Activated CD8-positive, alpha-beta memory T cell treated with anti-CD3 and anti-CD28 coated beads for 24 hours (primary cell): ENCODE measurements at regions not wholly inside any gene's neighbourhood (a gene's known extent, or its start where the extent isn't known, plus 50 kb on each side); places are given as distances from the start of the nearest gene placed in this dataset.
"Not testable (repeated sequence)": the region's sequence is repeated elsewhere in the genome, so short reads cannot be mapped to it uniquely, and the experiment has no call there.

Source experiments
- DNase-seq: peaks from one replicate; pipeline ENCODE4 v3.0.0-alpha.2; 2020

DNA sequence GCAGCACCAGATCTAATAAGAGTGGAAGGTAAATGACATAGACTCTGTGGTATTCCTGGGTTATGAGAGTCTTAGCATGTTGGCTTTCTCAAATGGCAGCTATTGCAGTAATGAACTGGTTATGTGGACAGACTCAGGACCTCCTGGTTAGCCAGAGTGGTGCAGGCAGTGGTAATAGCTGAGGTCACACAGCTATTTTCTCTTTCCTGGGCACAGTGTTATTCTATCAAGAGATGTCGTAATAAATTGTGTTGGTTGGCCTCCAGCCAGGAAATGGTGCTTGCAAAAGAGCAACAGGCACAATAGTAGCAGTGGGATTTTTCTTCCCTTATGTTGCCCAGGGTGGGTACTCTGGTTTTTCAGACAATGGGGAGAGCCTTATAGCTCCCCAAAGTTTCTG, 279.2 kb upstream of the FGF16 start:
- DNase-seq: no peak

DNA sequence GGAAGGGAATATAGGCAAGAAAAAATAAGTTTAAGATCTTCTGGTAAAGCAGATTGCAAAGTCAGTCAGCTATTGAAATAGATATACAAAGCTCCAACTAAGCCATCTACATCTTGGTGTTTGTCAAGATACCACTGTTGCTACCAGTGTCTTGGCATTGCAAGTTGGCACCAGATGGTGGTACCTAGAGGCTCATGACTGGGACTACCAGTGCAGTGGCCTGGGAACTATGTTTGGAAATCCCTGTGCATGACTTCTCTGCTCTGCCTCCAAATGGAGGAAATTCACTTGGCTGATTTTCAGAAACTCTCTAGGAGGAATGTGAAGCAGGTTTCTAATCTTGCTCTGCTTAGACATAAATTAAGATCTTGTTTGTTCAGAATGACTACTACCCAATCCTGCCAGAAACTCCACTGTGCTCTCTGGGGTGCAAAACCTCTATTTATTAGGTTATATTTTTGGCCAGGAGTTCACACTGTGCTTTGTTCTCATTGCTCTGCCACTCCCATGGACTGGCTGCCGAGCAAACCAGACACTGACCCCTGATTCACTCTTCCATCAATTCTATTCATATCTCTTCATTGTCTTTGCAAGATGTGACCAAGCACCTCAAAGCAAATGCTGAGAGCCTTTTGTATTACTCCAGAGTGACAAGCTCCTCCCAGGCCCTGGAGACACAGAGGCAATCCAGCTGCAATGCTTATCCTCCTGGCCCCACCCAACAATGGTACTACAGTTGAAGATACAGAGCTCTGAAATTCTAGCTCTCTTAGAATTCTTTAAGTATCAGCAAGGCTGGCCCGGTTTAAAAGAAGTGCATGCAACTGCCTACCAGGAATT, 272.3 kb upstream of the FGF16 start:
- no peak for DNase-seq

DNA sequence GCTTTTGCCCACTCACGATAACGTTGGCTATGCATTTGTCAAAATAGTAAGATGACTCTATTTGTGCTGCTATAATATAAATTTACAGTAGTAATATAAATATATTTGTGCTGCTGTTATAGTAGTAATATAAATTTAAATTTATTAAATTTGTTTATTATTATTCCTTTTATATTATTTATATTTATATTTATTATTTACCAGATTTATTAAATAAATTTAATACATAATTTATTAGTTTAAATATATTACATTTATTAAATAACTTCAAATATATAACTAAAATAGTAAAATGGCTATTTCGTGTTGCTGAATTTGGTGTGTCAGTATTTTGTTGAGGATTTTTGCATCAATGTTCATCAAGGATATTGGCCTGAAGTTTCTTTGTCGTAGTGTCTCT, 246.5 kb upstream of the FGF16 start:
- no peak for DNase-seq

DNA sequence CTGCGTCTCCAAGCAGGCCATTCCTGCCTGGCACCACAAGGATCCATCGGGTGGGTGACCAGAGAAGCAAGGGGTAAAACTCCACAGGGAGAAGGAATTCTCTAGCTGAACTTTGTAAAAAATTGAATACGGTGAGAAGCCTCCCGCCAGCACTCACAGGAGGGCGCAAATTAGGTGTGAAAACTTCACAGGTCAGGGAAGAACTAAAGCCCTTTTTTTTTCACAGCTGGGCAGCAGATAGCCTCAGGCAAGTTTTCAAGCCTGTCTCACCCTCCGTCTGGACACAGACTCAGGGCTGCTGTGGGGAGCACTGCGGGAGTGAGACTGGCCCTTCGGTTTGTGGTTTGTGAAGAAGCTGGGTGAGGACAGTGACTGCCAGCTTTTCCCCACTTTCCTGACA, 224.1 kb upstream of the FGF16 start:
- no peak for DNase-seq

DNA sequence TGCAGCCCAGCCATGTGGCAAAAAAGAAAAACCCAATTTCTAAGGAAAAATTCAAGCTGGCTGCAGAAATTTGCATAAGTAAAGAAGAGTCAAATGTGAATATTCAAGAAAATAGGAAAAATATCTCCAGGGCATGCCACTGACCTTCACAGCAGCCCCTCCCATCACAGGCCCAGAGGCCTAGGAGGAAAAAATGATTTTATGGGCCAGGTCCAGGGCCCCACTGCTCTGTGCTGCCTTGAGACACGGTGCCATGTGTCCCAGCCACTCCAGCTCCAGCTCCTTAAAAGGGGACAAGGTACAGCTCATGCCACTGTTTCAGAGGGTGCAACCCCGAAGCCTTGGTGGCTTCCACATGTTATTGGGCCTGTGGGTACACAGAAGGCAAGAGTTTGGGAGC, 182.7 kb upstream of the FGF16 start:
- DNase-seq: no peak

DNA sequence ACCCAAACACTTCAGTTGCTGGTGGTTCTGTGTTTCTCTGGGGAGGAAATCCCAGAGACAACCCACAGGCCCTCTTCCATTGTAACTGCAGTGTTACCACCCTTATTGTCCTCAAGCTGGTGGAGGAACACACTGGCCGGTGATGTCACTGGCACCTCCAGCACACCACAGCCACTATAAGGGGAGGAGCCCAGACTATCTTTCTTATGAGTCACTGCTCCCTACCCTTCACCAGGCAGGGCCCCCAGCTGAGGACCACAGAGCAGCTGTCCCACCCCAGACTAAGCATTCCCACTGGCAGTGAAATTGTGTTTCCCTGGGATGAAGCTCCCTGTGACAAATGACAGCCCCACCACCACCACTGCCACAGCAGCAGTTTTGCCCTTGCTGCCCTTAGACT, 171.8 kb upstream of the FGF16 start:
- DNase-seq: no peak

DNA sequence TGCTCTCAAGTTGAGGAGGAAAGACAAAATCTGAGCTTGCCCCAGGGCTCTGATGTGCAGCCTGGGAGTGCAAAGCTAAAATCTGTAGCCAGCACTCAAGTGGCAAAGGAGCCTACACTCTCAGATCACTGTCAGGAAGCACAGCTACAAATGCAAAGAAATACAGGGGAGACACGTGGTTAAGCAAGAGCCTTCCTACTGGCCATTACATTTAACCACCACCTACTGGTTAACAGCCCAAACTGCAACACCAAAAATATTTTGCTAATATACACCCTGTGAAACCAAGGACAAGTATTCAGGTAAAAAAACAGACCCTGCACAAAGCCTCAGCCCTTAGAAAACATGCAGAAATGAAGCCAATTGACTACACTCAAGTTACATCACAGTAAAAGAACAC, 170.4 kb upstream of the FGF16 start:
- no peak for DNase-seq

DNA sequence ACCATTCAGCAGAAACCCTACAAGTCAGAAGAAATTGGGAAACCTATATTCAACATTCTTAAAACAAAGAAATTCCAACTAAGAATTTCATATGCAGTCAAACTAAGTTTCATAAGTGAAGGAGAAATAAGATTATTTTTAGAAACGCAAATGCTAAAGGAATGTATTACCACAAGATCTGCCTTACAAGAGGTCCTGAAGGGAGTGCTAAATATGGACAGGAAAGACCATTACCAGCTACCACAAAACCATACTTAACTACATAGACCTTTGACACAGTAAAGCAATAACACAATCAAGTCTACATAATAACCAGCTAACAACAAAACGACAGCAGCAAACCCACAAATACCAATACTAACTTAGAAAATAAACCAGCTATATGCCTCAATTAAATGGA, 169.3 kb upstream of the FGF16 start:
- DNase-seq: no peak

DNA sequence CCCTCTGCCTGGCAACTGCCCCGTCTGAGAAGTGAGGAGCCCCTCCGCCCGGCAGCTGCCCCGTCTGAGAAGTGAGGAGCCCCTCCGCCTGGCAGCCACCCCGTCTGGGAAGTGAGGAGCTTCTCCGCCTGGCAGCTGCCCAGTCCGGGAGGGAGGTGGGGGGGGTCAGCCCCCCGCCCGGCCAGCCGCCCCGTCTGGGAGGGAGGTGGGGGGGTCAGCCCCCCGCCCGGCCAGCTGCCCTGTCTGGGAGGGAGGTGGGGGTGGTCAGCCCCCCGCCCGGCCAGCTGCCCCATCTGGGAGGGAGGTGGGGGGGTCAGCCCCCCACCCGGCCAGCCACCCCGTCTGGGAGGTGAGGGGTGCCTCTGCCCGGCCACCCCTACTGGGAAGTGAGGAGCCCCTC, 167.8 kb upstream of the FGF16 start:
- DNase-seq: not testable (repeated sequence)

DNA sequence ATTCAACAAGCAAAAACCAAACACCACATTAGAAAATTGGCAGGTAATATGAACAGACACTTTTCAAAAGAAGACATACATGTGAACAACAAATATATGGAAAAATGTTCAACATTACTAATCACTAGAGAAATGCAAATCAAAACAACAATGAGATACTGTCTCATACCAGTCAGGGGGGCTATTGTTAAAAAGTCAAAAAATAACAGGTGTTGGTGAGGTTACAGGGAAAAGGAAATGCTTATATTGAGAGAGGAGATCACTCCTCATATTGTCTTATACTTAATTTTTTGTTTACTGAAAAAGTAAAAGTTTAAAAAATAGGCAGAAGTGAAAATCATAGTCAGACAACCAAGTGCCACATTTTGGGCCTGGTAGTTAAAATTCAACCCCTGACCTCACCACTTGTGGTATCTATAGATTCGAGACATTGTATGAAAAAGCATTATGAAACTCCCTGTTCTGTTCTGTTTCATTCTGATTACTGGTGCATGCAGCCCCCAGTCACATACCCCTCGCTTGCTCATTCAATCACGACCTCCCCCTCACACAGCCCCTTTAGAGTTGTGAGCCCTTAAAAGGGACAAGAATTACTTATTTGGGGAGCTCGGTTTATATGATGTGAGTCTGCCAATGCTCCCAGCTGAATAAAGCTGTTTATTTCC, 153.7 kb upstream of the FGF16 start:
- no peak for DNase-seq

DNA sequence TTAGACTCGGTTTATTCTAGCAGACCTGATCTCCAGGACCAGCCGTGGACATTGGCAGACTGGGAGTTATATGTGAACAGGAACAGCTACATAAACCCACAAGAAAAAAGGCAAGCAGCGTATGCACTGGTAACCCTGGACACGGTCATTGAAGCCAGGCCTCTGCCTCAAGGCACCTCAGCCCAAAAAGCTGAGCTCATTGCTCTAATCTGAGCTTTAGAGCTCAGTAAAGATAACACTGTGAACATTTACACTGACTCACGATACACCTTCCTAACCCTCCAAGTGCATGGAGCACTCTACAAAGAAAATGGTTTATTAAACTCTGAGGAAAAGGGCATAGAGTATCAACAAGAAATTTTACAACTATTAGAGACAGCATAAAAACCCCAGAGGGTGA, 148.9 kb upstream of the FGF16 start:
- no peak for DNase-seq

DNA sequence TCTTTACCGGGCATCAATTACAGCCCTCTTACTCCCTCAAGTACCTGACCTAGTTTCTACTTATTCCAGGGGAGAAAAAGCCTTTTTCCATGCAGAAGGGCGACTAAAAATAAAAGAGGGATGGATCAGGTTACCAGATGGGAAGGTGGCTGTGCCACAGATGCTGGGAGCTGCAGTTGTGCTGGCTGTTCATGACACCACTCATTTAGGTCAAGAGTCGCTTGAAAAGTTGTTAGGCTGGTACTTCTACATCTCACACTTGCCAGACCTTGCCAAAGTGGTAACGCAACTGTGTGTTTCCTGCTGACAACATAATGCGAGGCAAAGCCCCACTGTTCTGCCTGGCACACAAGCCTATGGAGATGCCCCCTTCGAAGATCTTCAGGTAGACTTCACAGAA, 148.4 kb upstream of the FGF16 start:
- no peak for DNase-seq

DNA sequence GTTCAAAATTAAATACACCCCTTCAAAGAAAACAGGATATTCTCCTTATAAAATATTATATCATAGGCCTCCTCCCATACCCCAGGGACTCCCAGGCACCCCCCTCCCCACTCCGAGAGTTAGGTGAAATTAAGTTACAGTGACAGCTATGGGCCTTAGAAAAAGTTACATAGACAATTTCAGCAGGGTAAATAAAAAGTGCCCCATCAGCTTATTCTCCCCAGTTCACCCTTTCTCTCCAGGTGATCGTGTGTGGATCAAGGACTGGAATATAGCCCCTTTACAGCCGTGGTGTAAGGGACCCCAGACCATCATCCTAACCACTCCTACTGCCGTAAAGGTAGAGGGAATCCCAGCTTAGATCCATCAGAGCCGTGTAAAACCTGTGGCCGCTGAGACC, 147.6 kb upstream of the FGF16 start:
- DNase-seq: no peak

DNA sequence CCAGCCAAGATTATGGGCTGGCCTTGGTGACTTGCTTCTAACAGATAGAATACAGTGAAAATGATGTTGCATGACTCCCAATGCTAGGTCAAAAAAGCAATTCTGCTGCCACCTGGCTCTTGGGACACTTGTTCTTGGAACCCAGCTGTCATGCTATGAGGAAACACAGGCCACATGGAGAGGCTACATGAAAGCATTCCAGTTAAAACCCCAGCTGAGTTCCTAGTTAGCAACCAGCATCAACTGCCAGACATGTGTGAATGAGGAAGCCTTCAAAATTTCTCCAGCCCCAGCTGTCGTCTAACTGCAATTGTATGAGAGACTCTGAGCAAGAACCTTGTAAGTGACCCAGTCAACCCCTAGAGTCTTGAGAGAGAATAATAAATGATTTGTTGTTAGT, 105.2 kb upstream of the FGF16 start:
- no peak for DNase-seq

DNA sequence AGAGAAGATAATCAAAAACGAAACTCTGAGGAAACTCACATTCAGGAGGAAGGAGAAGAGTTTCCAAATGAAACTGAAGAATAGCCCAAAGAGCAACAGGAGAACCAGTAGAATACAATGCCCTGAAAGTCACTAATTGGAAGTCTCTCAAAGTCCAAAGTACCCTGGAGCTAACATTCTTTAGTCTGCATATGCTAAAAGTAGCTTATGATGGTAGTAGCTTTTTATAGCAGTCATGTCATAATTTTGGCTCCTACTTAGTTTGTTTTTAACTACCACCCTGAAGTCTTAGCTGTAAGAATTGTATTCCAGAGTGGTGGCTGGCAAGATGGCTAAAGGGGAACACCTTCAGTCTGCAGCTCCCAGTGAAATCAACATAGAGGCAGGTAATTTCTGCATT, 100.3 kb upstream of the FGF16 start:
- no peak for DNase-seq

DNA sequence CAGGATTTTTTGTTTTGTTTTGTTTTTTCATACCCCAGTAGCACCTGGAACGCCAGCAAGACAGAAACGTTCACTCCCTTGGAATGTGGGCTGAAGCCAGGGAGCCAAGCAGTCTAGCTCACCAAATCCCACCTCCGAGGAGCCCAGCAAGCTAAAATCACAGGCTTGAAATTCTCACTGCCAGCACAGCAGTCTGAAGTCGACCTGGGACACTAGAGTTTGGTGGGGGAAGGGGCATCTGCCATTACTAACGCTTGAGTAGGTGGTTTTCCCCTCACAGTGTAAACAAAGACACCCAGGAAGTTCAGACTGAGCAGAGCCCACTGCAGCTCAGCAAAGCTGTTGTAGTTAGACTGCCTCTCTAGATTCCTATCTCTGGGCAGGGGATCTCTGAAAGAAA, 99.6 kb upstream of the FGF16 start:
- no peak for DNase-seq

DNA sequence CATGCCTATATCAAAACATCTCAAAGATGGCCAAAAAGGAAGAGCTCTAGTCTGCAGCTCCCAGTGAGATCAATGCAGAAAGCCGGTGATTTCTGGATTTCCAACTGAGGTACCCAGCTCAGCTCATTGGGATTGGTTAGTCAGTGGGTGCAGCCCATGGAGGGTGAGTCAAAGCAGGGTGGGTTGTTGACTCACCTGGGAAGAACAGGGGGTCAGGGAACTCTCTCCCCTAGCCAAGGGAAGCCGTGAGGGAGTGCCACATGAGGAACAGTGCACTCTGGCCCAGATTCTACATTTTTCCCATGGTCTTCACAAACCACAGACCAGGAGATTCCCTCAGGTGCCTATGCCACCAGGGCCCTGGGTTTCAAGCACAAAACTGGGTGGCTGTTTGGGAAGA, 57.3 kb upstream of the FGF16 start:
- DNase-seq: no peak

DNA sequence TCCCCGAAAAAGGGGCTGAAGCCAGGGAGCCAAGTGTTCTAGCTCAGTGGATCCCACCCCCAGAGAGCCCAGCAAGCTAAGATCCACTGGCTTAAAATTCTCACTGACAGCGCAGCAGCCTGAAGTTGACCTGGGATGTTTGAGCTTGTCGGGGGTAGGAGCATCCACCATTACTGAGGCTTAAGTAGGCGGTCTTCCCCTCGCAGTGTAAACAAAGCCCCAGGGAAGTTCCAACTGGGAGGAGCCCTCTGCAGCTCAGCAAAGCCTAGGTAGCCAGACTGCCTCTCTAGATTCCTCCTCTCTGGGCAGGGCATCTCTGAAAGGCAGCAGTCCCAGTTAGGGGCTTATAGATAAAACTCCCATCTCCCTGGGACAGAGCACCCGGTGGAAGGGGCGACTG, 56.8 kb upstream of the FGF16 start:
- DNase-seq: not testable (repeated sequence)

DNA sequence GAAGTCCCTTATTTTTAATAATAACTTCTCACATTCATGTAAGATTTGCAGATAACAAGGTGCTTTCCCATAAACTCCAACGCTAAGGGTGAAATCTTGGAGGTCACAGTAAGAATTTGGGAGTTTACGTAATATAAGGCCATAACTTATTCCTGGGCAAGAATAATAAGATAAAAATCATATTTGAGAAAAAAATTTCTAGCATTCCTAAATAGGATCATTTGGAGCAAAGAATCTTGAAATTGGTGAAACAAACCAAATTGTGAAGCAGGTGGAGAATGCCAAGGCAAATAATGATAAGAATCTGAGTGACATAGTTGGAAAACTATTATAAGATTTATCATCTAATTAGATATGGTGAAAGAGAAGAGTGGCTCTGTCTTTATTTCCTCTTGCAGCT, 50.4 kb upstream of the FGF16 start:
- no peak for DNase-seq
